HCT116 (cell line): ENCODE measurements at regions not wholly inside any gene's neighbourhood (a gene's known extent, or its start where the extent isn't known, plus 50 kb on each side); places are given as distances from the start of the nearest gene placed in this dataset.

Experiments used
- ATAC-seq: fragments of 200-7000 bp; cut with Tn5 transposase; 2 replicates; pipeline ENCODE4 v1.9.1; 2020; ENCODE audit warnings: mild to moderate bottlenecking, moderate library complexity
- BruUV-seq: library from RNA; stranded (reverse); fragments of 400-500 nt; replicated peaks from 2 replicates; lab custom pipeline; 2021; lab: Mats Ljungman, UMichigan
- CTCF ChIA-PET: fragments of 300-600 bp; sonication (Branson Sonifier 250); formaldehyde crosslinking; loops from one replicate; lab custom pipeline; 2021; ENCODE audit warnings: antibody characterized with exemption; lab: Charles Lee
- POLR2A ChIA-PET: fragments of 300-600, 350-600 bp; sonication (Branson Sonifier 250); formaldehyde crosslinking; loops from one replicate; lab custom pipeline; 2021; ENCODE audit warnings: antibody characterized with exemption; lab: Charles Lee
- RAD21 ChIA-PET, 2 experiments: fragments of 300-600 bp; sonication (Branson Sonifier 250); formaldehyde crosslinking; loops; one replicate each; lab custom pipeline; 2023; ENCODE audit warnings: low total read pairs in 2 of 2; ENCODE audit not compliant: uncharacterized antibody in 2 of 2, unreplicated experiment in 2 of 2, low non-redundant PET in 1 of 2; lab: Charles Lee
- DNase-seq: peaks from one replicate; pipeline ENCODE4 v3.0.0-alpha.2; 2010; ENCODE audit warnings: low read depth, low spot score
- H2AFZ ChIP-seq: fragments of 200-600 bp; shearing (Covaris generic), sonication (generic); 2 replicates; pipeline ENCODE4 v1.6.1; 2017; ENCODE audit warnings: low read depth, mixed run types, mixed read lengths, antibody characterized with exemption, low read length; ENCODE audit not compliant: poor library complexity, severe bottlenecking
- H3K27ac ChIP-seq: 2 replicates; pipeline ENCODE4 v1.5.1; 2012; ENCODE audit warnings: low read depth, low read length
- H3K27me3 ChIP-seq: fragments of 200-600 bp; sonication (generic); 2 replicates; pipeline ENCODE4 v1.6.1; 2016; ENCODE audit warnings: mixed run types, low read length, mixed read lengths; ENCODE audit not compliant: insufficient read depth
- H3K36me3 ChIP-seq, 2 experiments: fragments of 200-500 bp in 1 of 2; fragments of 200-600 bp in 1 of 2; sonication (Bioruptor generic) in 1 of 2; sonication (generic) in 1 of 2; 2 replicates each; pipeline versions ENCODE4 v1.5.1 to v1.6.1; 2014 to 2016; ENCODE audit warnings: low read length in 2 of 2, inconsistent platforms in 1 of 2, mixed read lengths in 1 of 2, mixed run types in 1 of 2; ENCODE audit not compliant: insufficient read depth in 2 of 2, control insufficient read depth in 1 of 2
- H3K4me1 ChIP-seq, 2 experiments: fragments of 200-600 bp in 1 of 2; sonication (generic) in 1 of 2; 2 replicates each; pipeline versions ENCODE4 v1.5.1 to v1.6.1; 2012 to 2017; ENCODE audit warnings: low read length in 2 of 2, inconsistent platforms in 1 of 2, mild to moderate bottlenecking in 1 of 2, mixed read lengths in 1 of 2, mixed run types in 1 of 2, moderate library complexity in 1 of 2; ENCODE audit not compliant: insufficient read depth in 2 of 2, control insufficient read depth in 1 of 2
- H3K4me2 ChIP-seq: fragments of 200-600 bp; sonication (generic); 2 replicates; pipeline ENCODE4 v1.6.1; 2017; ENCODE audit warnings: mixed run types, low read length, mixed read lengths
- H3K4me3 ChIP-seq, 2 experiments: fragments of 200-600 bp in 1 of 2; sonication (generic) in 1 of 2; replicated peaks in 1 of 2; 2 replicates each; pipeline ENCODE4 v1.5.1; 2011 to 2016; ENCODE audit warnings: low read length in 2 of 2, control low read depth in 1 of 2, low read depth in 1 of 2, mild to moderate bottlenecking in 1 of 2, mixed read lengths in 1 of 2, mixed run types in 1 of 2
- H3K79me2 ChIP-seq: fragments of 200-600 bp; sonication (generic); 2 replicates; pipeline ENCODE4 v1.6.1; 2017; ENCODE audit warnings: mild to moderate bottlenecking, mixed run types, low read length, moderate library complexity, mixed read lengths; ENCODE audit not compliant: insufficient read depth
- H3K9ac ChIP-seq: fragments of 200-600 bp; sonication (generic); 2 replicates; pipeline ENCODE4 v1.6.1; 2016; ENCODE audit warnings: low read length, mixed read lengths
- H3K9me2 ChIP-seq: fragments of 200-600 bp; sonication (generic), shearing (Covaris generic); 2 replicates; pipeline ENCODE4 v1.6.1; 2017; ENCODE audit warnings: mixed run types, mild to moderate bottlenecking, moderate library complexity; ENCODE audit not compliant: insufficient read depth
- H3K9me3 ChIP-seq, 2 experiments: fragments of 200-500 bp in 1 of 2; fragments of 200-600 bp in 1 of 2; sonication (Bioruptor generic) in 1 of 2; sonication (generic) in 1 of 2; 2 replicates each; pipeline ENCODE4 v1.6.1; 2014 to 2017; ENCODE audit warnings: low read length in 2 of 2, mixed read lengths in 2 of 2, inconsistent platforms in 1 of 2, low read depth in 1 of 2, mild to moderate bottlenecking in 1 of 2, mixed run types in 1 of 2, moderate library complexity in 1 of 2; ENCODE audit not compliant: control insufficient read depth in 1 of 2, insufficient read depth in 1 of 2
- H4K20me1 ChIP-seq: fragments of 200-600 bp; sonication (generic), shearing (Covaris generic); 2 replicates; pipeline ENCODE4 v1.6.1; 2017; ENCODE audit warnings: mixed run types, mild to moderate bottlenecking, moderate library complexity; ENCODE audit not compliant: insufficient read depth
- ATF3 ChIP-seq: IDR thresholded peaks from 2 replicates; pipeline ENCODE4 v1.6.1; 2012
- CBX3 ChIP-seq: IDR thresholded peaks from 2 replicates; pipeline ENCODE4 v1.6.1; 2012; ENCODE audit warnings: low read depth
- CTCF ChIP-seq, 3 experiments: fragments of 200-600 bp in 1 of 3; sonication (generic) in 1 of 3; IDR thresholded peaks in 2 of 3; conservative IDR thresholded peaks in 1 of 3; 2 replicates each; pipeline ENCODE4 v1.5.1; 2012 to 2017; ENCODE audit warnings: low read depth in 2 of 3, low read length in 2 of 3, antibody characterized with exemption in 1 of 3, borderline replicate concordance in 1 of 3, control low read depth in 1 of 3, mild to moderate bottlenecking in 1 of 3, mixed read lengths in 1 of 3, mixed run types in 1 of 3, moderate library complexity in 1 of 3; ENCODE audit not compliant: insufficient read depth in 1 of 3
- EGR1 ChIP-seq: IDR thresholded peaks from 2 replicates; pipeline ENCODE4 v1.6.1; 2012; ENCODE audit warnings: low read depth
- EZH2 ChIP-seq: fragments of 200-600 bp; sonication (generic); IDR thresholded peaks from 2 replicates; pipeline ENCODE4 v1.6.1; 2017; ENCODE audit warnings: antibody characterized with exemption, mixed run types
- EZH2phosphoT487 ChIP-seq: fragments of 200-600 bp; IDR thresholded peaks from 2 replicates; pipeline ENCODE4 v1.6.1; 2018; ENCODE audit warnings: antibody characterized with exemption, borderline replicate concordance
- FOSL1 ChIP-seq: IDR thresholded peaks from 2 replicates; pipeline ENCODE4 v1.6.1; 2012; ENCODE audit warnings: low read depth
- JUND ChIP-seq: IDR thresholded peaks from 2 replicates; pipeline ENCODE4 v1.6.1; 2012
- MAX ChIP-seq: IDR thresholded peaks from 2 replicates; pipeline ENCODE4 v1.6.1; 2012
- POLR2A ChIP-seq: IDR thresholded peaks from 2 replicates; pipeline ENCODE4 v1.7.0; 2011; ENCODE audit warnings: borderline replicate concordance; ENCODE audit not compliant: insufficient read depth, insufficient read length; ENCODE audit errors: extremely low read depth
- POLR2AphosphoS5 ChIP-seq: IDR thresholded peaks from 2 replicates; pipeline ENCODE4 v1.6.1; 2011; ENCODE audit warnings: mild to moderate bottlenecking, low read depth, low read length, moderate library complexity
- SIN3A ChIP-seq: IDR thresholded peaks from 2 replicates; pipeline ENCODE4 v1.6.1; 2012; ENCODE audit warnings: low read depth
- SP1 ChIP-seq: IDR thresholded peaks from 2 replicates; pipeline ENCODE4 v1.6.1; 2012; ENCODE audit warnings: low read depth
- SRF ChIP-seq: IDR thresholded peaks from 2 replicates; pipeline ENCODE4 v1.6.1; 2012; ENCODE audit warnings: low read depth
- TCF7L2 ChIP-seq: IDR thresholded peaks from 2 replicates; pipeline ENCODE4 v1.7.0; 2011; ENCODE audit warnings: borderline replicate concordance, inconsistent platforms; ENCODE audit not compliant: insufficient read depth, insufficient read length; ENCODE audit errors: extremely low read depth
- YY1 ChIP-seq: IDR thresholded peaks from 2 replicates; pipeline ENCODE4 v1.6.1; 2011; ENCODE audit warnings: low read length, low read depth, moderate library complexity, mild to moderate bottlenecking; ENCODE audit not compliant: insufficient replicate concordance; ENCODE audit errors: extremely low read depth
- ZBTB33 ChIP-seq: IDR thresholded peaks from 2 replicates; pipeline ENCODE4 v1.6.1; 2011; ENCODE audit warnings: mild to moderate bottlenecking, low read length, moderate library complexity; ENCODE audit not compliant: insufficient replicate concordance; ENCODE audit errors: extremely low read depth
- ZFX ChIP-seq: fragments of 450-650 bp; IDR thresholded peaks from 2 replicates; pipeline ENCODE4 v1.6.1; 2017
- ZNF274 ChIP-seq: fragments of 200-500 bp; sonication (Bioruptor generic); IDR thresholded peaks from 2 replicates; pipeline ENCODE4 v1.6.1; 2014; ENCODE audit warnings: mild to moderate bottlenecking, low read depth, low read length, inconsistent platforms
- intact Hi-C: fragments of 100-400 bp; cut with micrococcal nuclease; formaldehyde crosslinking; loops from 2 replicates; pipeline ENCODE4 v1.10.0; 2022

- TF ChIP-seq ATF3 (no peak), SP1 (no peak)
These were observed 610.0 kb downstream of the MAT2B start (continued) for GRCh38 chr5:164115420-164115819.

- no peaks in the 10 kb centered on the region for H3K36me3 ChIP-seq
- ATAC-seq (no peak), DNase-seq (no peak)
- RAD21 ChIA-PET, result no interaction called here
- no peak overlapping the region for H3K9ac ChIP-seq
- H4K20me1 ChIP-seq, result no peaks in the 10 kb centered on the region; the same call in 1 of the 2 replicates
- H2AFZ ChIP-seq, result no peak overlapping the region
- no peaks in the 10 kb centered on the region for H3K9me2 ChIP-seq
- H3K9me3 ChIP-seq, result no peaks in the 10 kb centered on the region; a peak in 1 of 4 replicates
- H3K4me2 ChIP-seq, result no peak overlapping the region
- intact Hi-C loops, result no loop called here
- no peaks in the 10 kb centered on the region for H3K79me2 ChIP-seq
- CTCF ChIA-PET, result no interaction called here
- no peaks in the 10 kb centered on the region for H3K27me3 ChIP-seq
- no peak overlapping the region for H3K27ac ChIP-seq
- POLR2A ChIA-PET, result no interaction called here
- H3K4me3 ChIP-seq, result no peak overlapping the region
- BruUV-seq, result no TSS peak
- no peaks in the 10 kb centered on the region for H3K4me1 ChIP-seq
- TF ChIP-seq MAX, result no peak
- TF ChIP-seq SRF, result no peak
- TF ChIP-seq CTCF (IDR thresholded peaks at IDR 0.05 in 2 of 3, conservative IDR thresholded peaks at IDR 0.05 in 1 of 3; ENCODE audit: borderline replicate concordance in 1 of 3, insufficient read depth in 1 of 3, low read depth in 2 of 3, low read length in 2 of 3), result no peak
- no peak for TF ChIP-seq JUND
- TF ChIP-seq EZH2, result no peak
- no peak for TF ChIP-seq SIN3A
- TF ChIP-seq TCF7L2, result no peak
- TF ChIP-seq ZFX, result no peak
- TF ChIP-seq FOSL1, result no peak
- no peak for TF ChIP-seq EZH2phosphoT487
- TF ChIP-seq YY1, result no peak
- TF ChIP-seq CBX3, result no peak
- TF ChIP-seq POLR2AphosphoS5, result no peak
- TF ChIP-seq EGR1, result no peak
- no peak for TF ChIP-seq ZNF274
- TF ChIP-seq POLR2A, result no peak
- no peak for TF ChIP-seq ZBTB33
These were observed 614.5 kb downstream of the MAT2B start for GRCh38 chr5:164119806-164120447.
